T-helper 22 cell (primary cell): ENCODE measurements at regions not wholly inside any gene's neighbourhood (a gene's known extent, or its start where the extent isn't known, plus 50 kb on each side); places are given as distances from the start of the nearest gene placed in this dataset.
"Not testable (repeated sequence)": the region's sequence is repeated elsewhere in the genome, so short reads cannot be mapped to it uniquely, and the experiment has no call there.

Experiments
- DNase-seq: peaks from one replicate; pipeline ENCODE4 v3.0.0-alpha.2; 2020; ENCODE audit warnings: low read depth

- no peak for DNase-seq
Observed at GRCh38 chr3:187997946-187998561, 155.9 kb upstream of the LPP start.

- DNase-seq, result no peak
Observed at GRCh38 chr3:187998611-187999010, 155.3 kb upstream of the LPP start.

- peak; percentile 31 for DNase-seq
Observed at GRCh38 chr3:187999821-188000220, 154.1 kb upstream of the LPP start.

DNA sequence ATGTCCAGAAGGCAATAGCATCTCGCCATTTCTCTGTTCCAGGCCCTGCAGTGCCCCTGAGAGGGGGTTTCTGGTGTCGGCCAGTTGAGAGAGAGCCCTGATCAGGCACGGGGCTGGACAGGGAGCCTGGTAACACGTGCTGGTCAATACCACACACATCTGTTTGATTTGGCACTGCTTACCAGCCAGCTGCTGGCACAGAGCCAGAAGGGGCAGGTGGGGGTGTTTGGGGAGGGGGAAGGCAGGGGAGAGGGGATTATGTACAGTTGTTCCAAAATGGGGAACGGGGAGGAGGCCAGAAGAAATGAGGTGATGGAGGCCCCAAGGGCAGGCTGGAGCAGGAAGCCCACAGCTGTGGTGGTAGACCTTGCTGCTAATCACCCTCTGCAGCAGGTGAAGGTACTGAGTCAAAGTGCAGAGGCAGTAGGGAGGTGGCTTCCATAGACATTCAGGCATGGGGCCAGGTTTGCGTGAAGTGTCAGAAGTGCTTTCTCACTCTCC lies 153.5 kb upstream of the LPP start:
- DNase-seq, result no peak

- no peak for DNase-seq
Observed at GRCh38 chr3:188001093-188001492, 152.9 kb upstream of the LPP start.

DNA sequence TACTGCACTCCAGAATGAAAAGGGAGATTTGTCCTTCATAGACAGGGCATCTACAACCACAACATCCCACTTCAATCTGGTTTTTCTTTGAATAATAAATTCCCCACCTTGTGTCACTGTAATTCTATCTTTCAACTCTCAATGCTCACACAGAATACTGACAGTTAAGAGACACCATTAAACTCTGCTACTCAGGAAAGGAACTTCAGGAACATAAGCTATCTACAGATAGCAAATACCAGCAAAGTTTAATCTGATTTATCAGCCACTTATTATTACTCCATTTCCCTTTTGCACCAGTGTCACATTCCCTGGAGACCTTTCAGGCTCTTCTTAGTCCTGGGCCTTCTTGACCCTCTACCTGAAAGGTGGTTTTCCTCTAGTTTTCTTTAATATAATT lies 152.0 kb upstream of the LPP start:
- no peak for DNase-seq

DNA sequence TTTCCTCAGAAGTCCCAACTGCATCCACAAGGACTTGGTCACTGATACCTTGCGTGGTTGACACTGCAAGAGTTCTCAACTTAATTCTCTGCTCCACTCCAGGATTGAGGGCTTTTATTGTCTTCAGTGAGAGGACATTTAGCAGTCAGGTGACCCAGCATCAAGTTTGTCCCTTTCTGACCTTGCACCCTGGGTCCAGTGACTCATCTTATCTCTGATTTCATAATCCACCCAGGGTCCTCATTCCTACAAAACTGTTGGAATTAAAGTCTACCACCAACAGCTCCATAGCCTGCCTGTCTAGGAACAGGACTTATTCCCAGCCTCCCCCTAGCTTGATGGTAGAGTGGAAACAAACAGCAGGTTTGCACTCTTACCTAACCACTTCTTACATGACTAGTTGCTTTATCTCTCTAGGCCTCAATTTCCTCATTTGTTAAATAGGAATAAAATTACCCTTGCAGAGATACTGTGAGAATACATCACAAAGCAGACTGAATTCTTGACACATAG lies 151.3 kb upstream of the LPP start:
- DNase-seq, result no peak

DNA sequence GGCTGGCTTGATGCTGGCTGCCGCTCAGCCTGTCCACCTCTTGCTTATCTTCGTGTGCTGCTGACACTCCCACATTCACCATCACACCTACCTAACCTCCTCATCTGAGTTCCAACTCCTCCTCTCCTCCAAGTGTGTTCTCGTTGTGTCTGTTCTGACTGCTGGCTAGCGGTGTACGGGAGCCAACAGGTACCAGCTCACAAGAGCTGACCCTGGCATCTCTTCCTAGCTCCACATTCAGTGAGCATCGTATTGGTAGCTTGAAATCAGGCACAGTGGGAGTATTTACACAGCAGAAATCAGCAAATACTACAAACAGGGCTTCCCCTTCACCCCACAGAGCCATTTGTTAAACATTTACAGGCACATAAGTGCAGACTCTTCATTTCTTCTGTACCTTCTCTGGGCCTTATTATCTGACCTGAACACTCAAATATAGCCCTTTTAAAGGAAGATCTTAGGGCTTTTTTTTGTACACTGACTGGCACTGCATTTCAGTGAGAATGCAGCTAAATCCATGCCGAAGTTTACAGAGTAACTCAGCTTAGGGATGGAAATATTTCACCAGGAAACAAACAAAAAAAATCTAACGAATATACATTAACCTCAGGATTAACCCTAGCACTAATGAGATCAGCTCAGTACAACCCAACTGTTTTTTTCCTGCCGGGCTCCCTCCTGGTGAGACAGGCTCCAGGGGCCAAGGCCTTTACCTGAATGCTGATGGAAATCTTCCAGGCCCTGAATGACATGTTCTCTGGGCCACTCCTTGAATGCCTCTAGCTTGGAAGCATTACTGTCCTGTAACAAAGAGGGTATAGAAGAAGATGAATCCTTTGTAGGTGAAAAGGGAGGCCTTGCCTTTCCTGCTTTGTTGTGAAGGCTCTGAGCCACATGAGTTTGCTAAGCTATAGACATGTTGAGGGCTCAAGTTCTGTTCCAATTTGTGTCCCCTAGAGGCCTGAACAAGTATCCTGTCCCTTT lies 150.5 kb upstream of the LPP start:
- no peak for DNase-seq

DNA sequence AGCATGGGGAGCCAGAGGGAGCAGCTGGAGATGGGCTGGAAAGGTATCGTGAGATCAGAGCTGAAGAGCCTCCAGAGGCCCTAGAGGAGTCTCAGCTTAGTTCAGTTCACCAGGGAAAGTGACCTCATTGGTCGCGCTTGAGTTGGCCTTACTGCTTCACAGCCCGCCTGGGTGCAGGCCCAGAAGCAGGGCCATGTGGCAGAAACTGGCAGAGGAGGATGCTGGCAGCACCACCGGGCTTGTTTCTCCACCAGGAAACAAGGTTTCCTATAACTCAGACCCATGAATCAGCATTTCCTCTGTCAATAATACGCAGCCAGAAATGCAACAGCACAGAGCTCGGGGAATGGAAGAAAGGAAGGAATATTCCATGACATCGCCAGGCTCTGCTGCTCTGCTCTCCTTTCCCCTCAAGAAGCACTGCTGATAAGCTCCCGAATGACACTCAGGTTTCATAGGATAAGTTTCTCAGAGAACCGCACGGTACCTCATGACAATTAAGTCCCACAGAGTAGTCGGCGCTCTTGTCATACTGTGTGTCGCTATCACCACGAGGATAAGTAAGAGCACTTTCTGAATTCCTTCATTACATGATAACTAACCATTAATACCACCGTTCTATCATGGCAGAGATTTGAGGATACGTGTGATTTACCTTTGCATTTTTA lies 147.1 kb upstream of the LPP start:
- no peak for DNase-seq

GRCh38 chr3:188007897-188008296 lies 146.1 kb upstream of the LPP start:
- DNase-seq, result no peak

DNA sequence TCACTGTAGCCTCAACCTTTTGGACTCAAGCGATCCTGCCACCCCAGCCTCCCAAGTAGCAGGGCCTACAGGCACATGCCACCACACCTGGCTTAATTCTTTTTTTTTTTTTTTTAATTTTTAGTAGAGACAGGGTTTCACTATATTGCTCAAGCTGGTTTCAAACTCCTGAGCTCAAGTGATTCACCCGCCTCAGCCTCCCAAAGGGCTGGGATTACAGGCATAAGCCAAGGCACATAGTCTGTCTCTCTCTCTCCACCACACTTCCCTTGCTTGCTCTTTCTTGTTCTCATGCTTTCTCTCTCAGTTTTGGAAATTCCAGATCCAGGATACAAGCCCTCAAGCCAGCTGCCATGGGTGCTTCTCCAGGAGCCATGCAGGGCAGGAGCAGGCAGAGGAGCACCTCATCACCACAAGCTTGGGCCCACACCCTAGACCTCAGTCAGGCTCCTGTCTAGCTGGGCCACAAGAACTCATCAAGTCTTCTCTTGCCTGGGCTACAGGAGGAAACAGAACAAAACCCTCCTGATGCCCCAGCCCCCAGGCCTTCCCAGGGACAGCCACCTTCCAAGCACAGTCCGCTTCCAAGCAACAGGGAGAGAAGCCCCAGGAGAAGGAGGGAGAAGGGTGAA lies 145.3 kb upstream of the LPP start:
- DNase-seq, result no peak

GRCh38 chr3:188010478-188010877 lies 143.5 kb upstream of the LPP start:
- DNase-seq, result no peak

DNA sequence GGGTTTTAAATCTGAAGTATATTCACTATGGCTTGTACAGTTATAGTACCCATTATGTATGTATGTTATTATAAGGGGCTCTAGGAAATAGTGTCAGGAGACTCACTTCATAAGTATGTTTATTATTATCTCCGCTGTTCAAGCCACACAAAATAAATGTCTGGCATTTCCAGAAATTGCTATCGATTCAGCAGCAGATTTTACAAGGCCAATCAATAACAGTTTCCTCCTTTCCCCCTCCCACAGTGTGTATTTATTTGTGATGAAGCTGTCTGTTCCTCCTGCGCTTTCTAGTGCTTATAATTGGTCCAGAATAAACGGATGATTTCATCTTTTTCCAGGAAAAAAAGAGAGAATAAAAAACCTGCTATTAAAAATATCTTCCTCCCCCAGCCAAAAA lies 134.2 kb upstream of the LPP start:
- no peak for DNase-seq

DNA sequence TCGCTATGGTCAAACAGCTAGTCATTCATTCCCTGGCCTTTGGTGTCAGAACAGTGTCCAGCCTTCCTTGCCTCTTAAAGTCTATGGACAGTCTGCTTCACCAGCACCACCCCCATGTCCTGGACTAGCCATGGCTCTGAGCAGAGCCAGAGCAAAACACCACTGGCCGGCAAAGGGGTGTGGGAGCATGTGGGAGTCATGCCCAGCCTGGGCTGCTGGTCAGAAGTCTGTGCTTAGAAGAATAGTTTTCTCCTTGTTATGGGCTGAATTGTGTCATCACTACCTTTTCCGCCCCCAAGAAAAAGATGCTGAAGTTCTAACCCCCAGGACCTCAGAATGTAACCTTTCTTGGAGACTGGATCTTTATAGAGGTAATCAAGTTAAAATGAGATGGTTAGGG lies 132.9 kb upstream of the LPP start:
- no peak for DNase-seq

GRCh38 chr3:188021502-188022040 lies 132.4 kb upstream of the LPP start:
- no peak for DNase-seq

DNA sequence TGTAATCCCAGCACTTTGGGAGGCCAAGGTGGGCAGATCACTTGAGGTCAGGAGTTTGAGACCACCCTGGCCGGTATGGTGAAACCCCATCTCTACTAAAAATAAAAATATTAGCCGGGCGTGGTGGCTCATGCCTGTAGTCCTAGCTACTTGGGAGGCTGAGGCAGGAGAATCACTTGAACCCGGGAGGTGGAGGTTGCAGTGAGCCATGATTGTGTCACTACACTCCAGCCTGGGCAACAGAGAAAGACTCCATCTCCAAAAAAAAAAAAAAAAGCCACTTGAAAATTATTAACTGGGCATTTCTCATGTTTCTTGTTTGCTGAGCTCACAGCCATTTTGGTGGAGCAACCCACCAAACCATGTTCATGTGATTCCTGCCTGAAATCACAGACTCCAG lies 131.1 kb upstream of the LPP start:
- DNase-seq, result not testable (repeated sequence)

GRCh38 chr3:188025555-188025954 lies 128.4 kb upstream of the LPP start:
- DNase-seq, result no peak

DNA sequence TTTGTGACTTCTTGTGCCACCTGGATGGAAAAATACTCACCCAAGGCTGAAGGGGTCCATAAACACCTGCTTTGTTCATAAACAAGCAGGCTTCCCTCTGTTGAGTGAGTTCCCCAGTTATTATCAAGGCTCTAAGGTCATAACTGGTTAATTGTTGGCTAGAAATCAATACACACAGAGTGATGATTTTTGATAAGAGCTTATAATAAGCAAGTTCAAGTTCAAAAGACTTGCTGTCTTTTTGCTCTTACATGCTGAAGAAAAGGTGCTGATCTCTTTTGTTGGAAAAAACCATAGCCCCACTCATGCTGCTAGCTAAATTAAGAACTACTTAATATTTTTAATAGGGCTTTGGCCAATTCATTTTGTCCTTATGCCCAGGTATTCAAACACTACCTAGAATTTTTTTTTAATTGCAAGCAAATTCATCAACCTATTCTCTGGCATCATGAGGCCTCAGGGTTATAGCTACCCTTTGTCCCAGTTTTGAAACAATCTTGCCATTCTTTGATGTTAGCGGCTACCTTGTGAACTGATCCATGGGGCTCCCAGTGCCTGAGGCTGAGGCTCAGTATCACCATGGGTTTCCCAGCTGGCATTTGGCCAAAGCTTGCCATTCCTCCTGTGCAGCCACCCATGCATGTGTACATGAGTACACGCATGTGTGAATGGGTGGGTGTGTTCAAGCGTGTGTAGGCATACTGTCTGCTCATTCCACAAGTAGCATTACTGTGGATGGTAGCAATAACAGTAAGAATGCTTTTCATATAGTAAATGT lies 127.6 kb upstream of the LPP start:
- no peak for DNase-seq

- DNase-seq, result no peak
Observed at GRCh38 chr3:188031121-188031520, 122.8 kb upstream of the LPP start.

GRCh38 chr3:188034989-188035388 lies 119.0 kb upstream of the LPP start:
- DNase-seq, result no peak
